K562 (cell line): ENCODE measurements at regions not wholly inside any gene's neighbourhood (a gene's known extent, or its start where the extent isn't known, plus 50 kb on each side); places are given as distances from the start of the nearest gene placed in this dataset.

ENCODE experiments used
- ATAC-seq: fragments of 200-7000 bp; cut with Tn5 transposase; 3 replicates; pipeline ENCODE4 v1.9.1; 2020; ENCODE audit warnings: moderate library complexity
- BruUV-seq: library from RNA; stranded (reverse); fragments of 400-500 nt; replicated peaks from 2 replicates; lab custom pipeline; 2021; lab: Mats Ljungman, UMichigan
- CTCF ChIA-PET: fragments of 300-600 bp; formaldehyde crosslinking; extraction: SDS; loops from one replicate; lab custom pipeline; 2021; ENCODE audit warnings: low intra/inter-chr PET ratio; lab: Yijun Ruan, JAX
- POLR2A ChIA-PET: fragments of 300-600, 350-650 bp; sonication (Branson Sonifier 250); formaldehyde crosslinking; extraction: SDS; loops from one replicate; lab custom pipeline; 2021; ENCODE audit warnings: antibody characterized with exemption, inconsistent platforms; lab: Yijun Ruan, JAX
- DNase-seq, 4 experiments: peaks; one replicate each; pipeline versions ENCODE4 v3.0.0 to v3.0.0-alpha.2; 2011 to 2018; ENCODE audit warnings: low spot score in 3 of 4, mixed read lengths in 3 of 4; ENCODE audit errors: extremely low read depth in 1 of 4
- FAIRE-seq: peaks from 2 replicates; lab custom pipeline; 2011; peaks lifted over from hg19 to GRCh38; lab: Jason Lieb, UNC
- H2AFZ ChIP-seq: 2 replicates; pipeline ENCODE4 v1.6.0; 2011; ENCODE audit warnings: low read depth, low read length, control low read depth, inconsistent platforms
- H3K27ac ChIP-seq: fragments of 200-600 bp; 3 replicates; pipeline ENCODE4 v1.8.0; 2011; ENCODE audit warnings: low read depth, mild to moderate bottlenecking, control low read depth, inconsistent platforms, low read length, moderate library complexity, mixed read lengths; ENCODE audit errors: extremely low read depth
- H3K27me3 ChIP-seq, 2 experiments: fragments of 300-600 bp in 1 of 2; 2 replicates in 1 of 2; 3 replicates in 1 of 2; pipeline versions ENCODE4 v1.6.0 to v1.8.0; 2011; ENCODE audit warnings: inconsistent platforms in 2 of 2, low read length in 2 of 2, mild to moderate bottlenecking in 1 of 2, mixed read lengths in 1 of 2, moderate library complexity in 1 of 2; ENCODE audit not compliant: control insufficient read depth in 2 of 2, insufficient read depth in 2 of 2
- H3K36me3 ChIP-seq: fragments of 300-600 bp; 3 replicates; pipeline ENCODE4 v1.8.0; 2011; ENCODE audit warnings: mild to moderate bottlenecking, low read length, inconsistent platforms; ENCODE audit not compliant: control insufficient read depth, insufficient read depth
- H3K4me1 ChIP-seq, 2 experiments: fragments of 200-600 bp in 1 of 2; replicated peaks in 1 of 2; 2 replicates in 1 of 2; 3 replicates in 1 of 2; pipeline versions ENCODE4 v1.5.1 to v1.8.0; 2011; ENCODE audit warnings: inconsistent platforms in 2 of 2, low read length in 2 of 2, mild to moderate bottlenecking in 1 of 2, mixed read lengths in 1 of 2, moderate library complexity in 1 of 2; ENCODE audit not compliant: control insufficient read depth in 2 of 2, insufficient read depth in 2 of 2
- H3K4me2 ChIP-seq: 2 replicates; pipeline ENCODE4 v1.6.1; 2011; ENCODE audit warnings: low read length, control low read depth, inconsistent platforms, mixed read lengths; ENCODE audit not compliant: insufficient read depth
- H3K4me3 ChIP-seq: fragments of 200-600 bp; sonication (generic), shearing (Covaris generic); 2 replicates; pipeline ENCODE4 v1.5.1; 2016; ENCODE audit warnings: control low read depth, inconsistent platforms
- H3K79me2 ChIP-seq: fragments of 200-600 bp; 3 replicates; pipeline ENCODE4 v1.8.0; 2011; ENCODE audit warnings: low read length, inconsistent platforms; ENCODE audit not compliant: control insufficient read depth, insufficient read depth
- H3K9ac ChIP-seq, 2 experiments: 2 replicates each; pipeline versions ENCODE4 v1.6.0 to v1.6.1; 2011; ENCODE audit warnings: low read depth in 2 of 2, low read length in 2 of 2, control low read depth in 1 of 2, inconsistent platforms in 1 of 2, mild to moderate bottlenecking in 1 of 2, mixed read lengths in 1 of 2; ENCODE audit not compliant: insufficient read depth in 1 of 2
- H3K9me1 ChIP-seq: one replicate; pipeline ENCODE4 v1.6.0; 2011; ENCODE audit warnings: inconsistent platforms, mild to moderate bottlenecking, low read length, moderate library complexity; ENCODE audit not compliant: control insufficient read depth, insufficient read depth
- H3K9me3 ChIP-seq: replicated peaks from 2 replicates; pipeline ENCODE4 v1.5.1; 2011; ENCODE audit warnings: low read depth, low read length, inconsistent platforms; ENCODE audit not compliant: control insufficient read depth, insufficient read depth
- H4K20me1 ChIP-seq: replicated peaks from 2 replicates; pipeline ENCODE4 v1.6.1; 2011; ENCODE audit warnings: low read length, inconsistent platforms, mixed read lengths; ENCODE audit not compliant: control insufficient read depth, insufficient read depth
- ARHGAP35 ChIP-seq: fragments of 450-650 bp; IDR thresholded peaks from 2 replicates; pipeline ENCODE4 v1.6.1; 2018; ENCODE audit not compliant: partially characterized antibody
- DNMT1 ChIP-seq: fragments of 450-650 bp; IDR thresholded peaks from 2 replicates; pipeline ENCODE4 v1.6.1; 2016; ENCODE audit warnings: antibody characterized with exemption, mild to moderate bottlenecking
- HMGN3 ChIP-seq: IDR thresholded peaks from 2 replicates; pipeline ENCODE4 v1.6.1; 2011; ENCODE audit warnings: borderline replicate concordance, low read depth, mild to moderate bottlenecking, mixed read lengths, low read length; ENCODE audit not compliant: insufficient read length; ENCODE audit errors: extremely low read depth
- HOMEZ ChIP-seq: fragments of 250-450 bp; sonication (Bioruptor Pico); IDR thresholded peaks from 2 replicates; pipeline ENCODE4 v1.4.0; 2020; ENCODE audit warnings: mild to moderate bottlenecking, moderate library complexity
- MBD2 ChIP-seq: sonication (generic); IDR thresholded peaks from 2 replicates; pipeline ENCODE4 v1.6.1; 2016; ENCODE audit warnings: low read depth, borderline replicate concordance
- PRPF4 ChIP-seq: fragments of 200-400 bp; formaldehyde crosslinking; IDR thresholded peaks from one replicate; pipeline ENCODE4 v1.6.1; 2017; ENCODE audit warnings: low read length, low read depth, mild to moderate bottlenecking; ENCODE audit not compliant: insufficient read depth, poor library complexity, severe bottlenecking
- RBM17 ChIP-seq: fragments of 200-400 bp; formaldehyde crosslinking; IDR thresholded peaks from 2 replicates; pipeline ENCODE4 v1.6.1; 2017; ENCODE audit warnings: low read depth, mild to moderate bottlenecking, low read length, borderline replicate concordance
- SMARCA4 ChIP-seq: fragments of 450-650 bp; IDR thresholded peaks from 2 replicates; pipeline ENCODE4 v1.6.1; 2016
- SRF ChIP-seq, 2 experiments: fragments of 250-450, 450-650 bp in 1 of 2; sonication (Bioruptor Pico) in 1 of 2; sonication (generic) in 1 of 2; formaldehyde crosslinking; IDR thresholded peaks; 2 replicates each; pipeline versions ENCODE4 v1.5.0 to v1.5.1; 2020 to 2022; ENCODE audit warnings: mild to moderate bottlenecking in 1 of 2, missing genetic modification reagents in 1 of 2
- TAL1 ChIP-seq: fragments of 450-650 bp; IDR thresholded peaks from 2 replicates; pipeline ENCODE4 v1.6.1; 2016; ENCODE audit warnings: mild to moderate bottlenecking
- ZNF551 ChIP-seq: fragments of 250-450 bp; sonication (Bioruptor Pico); IDR thresholded peaks from 2 replicates; pipeline ENCODE4 v1.5.0; 2021; ENCODE audit warnings: mild to moderate bottlenecking, moderate library complexity
- in situ Hi-C: fragments of 300-500 bp; cut with MboI; formaldehyde crosslinking; loops from 4 replicates; pipeline ENCODE4 v1.15.0; 2018; ENCODE audit warnings: inconsistent platforms, mixed read lengths
- intact Hi-C: fragments of 100-400 bp; cut with micrococcal nuclease; formaldehyde crosslinking; loops from 2 replicates; pipeline ENCODE4 v1.14.2; 2022

GRCh38 chr13:63481334-63481733, 2065.7 kb upstream of the PCDH20 start:
- TF ChIP-seq ARHGAP35: no peak
- no peak for TF ChIP-seq MBD2
- TF ChIP-seq PRPF4: no peak
- TF ChIP-seq TAL1: no peak
- TF ChIP-seq HOMEZ (CRISPR knock-in tag): no peak
- no peak for TF ChIP-seq ZNF551 (CRISPR knock-in tag)
- TF ChIP-seq HMGN3: no peak
- TF ChIP-seq DNMT1: no peak
- TF ChIP-seq SRF (CRISPR knock-in tag; IDR thresholded peaks at IDR 0.05): no peak
- TF ChIP-seq SMARCA4: no peak
- no peak for TF ChIP-seq RBM17
- H3K9ac ChIP-seq: no peak overlapping the region
- BruUV-seq: no TSS peak
- H3K36me3 ChIP-seq: no peaks in the 10 kb centered on the region
- H4K20me1 ChIP-seq: no peaks in the 10 kb centered on the region
- in situ Hi-C loops: no loop called here
- H3K79me2 ChIP-seq: no peaks in the 10 kb centered on the region
- H3K27me3 ChIP-seq: no peaks in the 10 kb centered on the region
- ATAC-seq (no peak), FAIRE-seq (no peak), DNase-seq (no peak)
- H2AFZ ChIP-seq: no peak overlapping the region
- CTCF ChIA-PET: no interaction called here
- H3K27ac ChIP-seq: no peak overlapping the region
- no peak overlapping the region for H3K4me2 ChIP-seq
- H3K4me1 ChIP-seq: no peaks in the 10 kb centered on the region
- no peak overlapping the region for H3K4me3 ChIP-seq
- no peaks in the 10 kb centered on the region for H3K9me1 ChIP-seq
- intact Hi-C loops: no loop called here
- POLR2A ChIA-PET: no interaction called here
- H3K9me3 ChIP-seq: no peaks in the 10 kb centered on the region
